PC-3 (cell line): ENCODE measurements at regions not wholly inside any gene's neighbourhood (a gene's known extent, or its start where the extent isn't known, plus 50 kb on each side); places are given as distances from the start of the nearest gene placed in this dataset.
A peak's percentile ranks its signal among the peaks of the same experiment; 100 is the strongest.

Experiments used
- ATAC-seq: fragments of 200-7000 bp; cut with Tn5 transposase; 2 replicates; pipeline ENCODE4 v1.9.1; 2020; ENCODE audit warnings: mild to moderate bottlenecking, moderate library complexity
- BruUV-seq: library from RNA; stranded (reverse); fragments of 400-500 nt; replicated peaks from 2 replicates; lab custom pipeline; 2021; lab: Mats Ljungman, UMichigan
- CTCF ChIA-PET: fragments of 300-600 bp; sonication (Branson Sonifier 250); formaldehyde crosslinking; loops from one replicate; lab custom pipeline; 2022; ENCODE audit warnings: antibody characterized with exemption; lab: Charles Lee
- POLR2A ChIA-PET: fragments of 300-600 bp; sonication (Branson Sonifier 250); formaldehyde crosslinking; loops from one replicate; lab custom pipeline; 2022; ENCODE audit warnings: antibody characterized with exemption; ENCODE audit not compliant: unreplicated experiment; lab: Charles Lee
- DNase-seq: peaks from one replicate; pipeline ENCODE4 v3.0.0-alpha.2; 2015
- H2AFZ ChIP-seq: fragments of 300-600 bp; sonication (generic); 2 replicates; pipeline ENCODE4 v1.6.0; 2016; ENCODE audit warnings: antibody characterized with exemption, low read length
- H3F3A ChIP-seq: fragments of 300-600 bp; sonication (generic); one replicate; pipeline ENCODE4 v1.6.0; 2017; ENCODE audit warnings: antibody characterized with exemption, low read length, control low read depth, mild to moderate bottlenecking; ENCODE audit not compliant: unreplicated experiment
- H3K27ac ChIP-seq: fragments of 300-600 bp; sonication (generic); 2 replicates; pipeline ENCODE4 v1.5.1; 2016; ENCODE audit warnings: mild to moderate bottlenecking, low read length
- H3K27me3 ChIP-seq: fragments of 300-600 bp; sonication (generic); 2 replicates; pipeline ENCODE4 v1.6.1; 2016; ENCODE audit warnings: low read length, mixed read lengths
- H3K36me3 ChIP-seq: fragments of 300-600 bp; sonication (generic); 2 replicates; pipeline ENCODE4 v1.6.1; 2016; ENCODE audit warnings: low read depth, mixed run types, low read length, mixed read lengths
- H3K4me1 ChIP-seq: fragments of 300-600 bp; sonication (generic); 2 replicates; pipeline ENCODE4 v1.5.1; 2016; ENCODE audit warnings: low read length; ENCODE audit not compliant: insufficient read depth
- H3K4me2 ChIP-seq: fragments of 300-600 bp; sonication (generic); 2 replicates; pipeline ENCODE4 v1.6.0; 2016; ENCODE audit warnings: low read length
- H3K4me3 ChIP-seq: fragments of 300-600 bp; sonication (generic); 2 replicates; pipeline ENCODE4 v1.5.1; 2016; ENCODE audit warnings: mild to moderate bottlenecking, low read length, mixed read lengths
- H3K79me2 ChIP-seq: fragments of 300-600 bp; sonication (generic); 2 replicates; pipeline ENCODE4 v1.6.1; 2017; ENCODE audit warnings: low read length, mixed read lengths
- H3K9ac ChIP-seq: fragments of 300-600 bp; sonication (generic); 2 replicates; pipeline ENCODE4 v1.6.0; 2016; ENCODE audit warnings: mild to moderate bottlenecking, low read length
- H3K9me2 ChIP-seq: fragments of 300-600 bp; sonication (generic); replicated peaks from 2 replicates; pipeline ENCODE4 v1.6.1; 2016; ENCODE audit warnings: mixed run types, low read length, mixed read lengths
- H3K9me3 ChIP-seq: fragments of 300-600 bp; sonication (generic); 2 replicates; pipeline ENCODE4 v1.6.1; 2016; ENCODE audit warnings: low read length, mixed read lengths
- H4K20me1 ChIP-seq: fragments of 300-600 bp; sonication (generic); 2 replicates; pipeline ENCODE4 v1.6.1; 2016; ENCODE audit warnings: low read length, mixed read lengths
- EZH2 ChIP-seq: fragments of 300-600 bp; sonication (generic); IDR thresholded peaks from one replicate; pipeline ENCODE4 v1.6.1; 2017; ENCODE audit warnings: antibody characterized with exemption, mild to moderate bottlenecking, low read length; ENCODE audit not compliant: unreplicated experiment
- EZH2phosphoT487 ChIP-seq: fragments of 300-600 bp; sonication (generic); IDR thresholded peaks from 2 replicates; pipeline ENCODE4 v1.6.1; 2018; ENCODE audit warnings: mild to moderate bottlenecking, antibody characterized with exemption, low read length, borderline replicate concordance
- intact Hi-C: fragments of 100-400 bp; cut with micrococcal nuclease; formaldehyde crosslinking; loops from 2 replicates; pipeline ENCODE4 v1.9.0; 2023
- TF ChIP-seq, protein P1 (sequence below): fragments of 300-600 bp; sonication (generic); conservative IDR thresholded peaks from 2 replicates; pipeline ENCODE4 v1.5.1; 2017; ENCODE audit warnings: antibody characterized with exemption, low read depth, mild to moderate bottlenecking, low read length

- no peak overlapping the region for H3K4me3 ChIP-seq
- H3K27ac ChIP-seq, result no peak overlapping the region
- ChIA-PET POLR2A (no interaction called here), CTCF (no interaction called here)
- TF ChIP-seq EZH2phosphoT487 (no peak), EZH2 (no peak)
- TF ChIP-seq, protein P1, sequence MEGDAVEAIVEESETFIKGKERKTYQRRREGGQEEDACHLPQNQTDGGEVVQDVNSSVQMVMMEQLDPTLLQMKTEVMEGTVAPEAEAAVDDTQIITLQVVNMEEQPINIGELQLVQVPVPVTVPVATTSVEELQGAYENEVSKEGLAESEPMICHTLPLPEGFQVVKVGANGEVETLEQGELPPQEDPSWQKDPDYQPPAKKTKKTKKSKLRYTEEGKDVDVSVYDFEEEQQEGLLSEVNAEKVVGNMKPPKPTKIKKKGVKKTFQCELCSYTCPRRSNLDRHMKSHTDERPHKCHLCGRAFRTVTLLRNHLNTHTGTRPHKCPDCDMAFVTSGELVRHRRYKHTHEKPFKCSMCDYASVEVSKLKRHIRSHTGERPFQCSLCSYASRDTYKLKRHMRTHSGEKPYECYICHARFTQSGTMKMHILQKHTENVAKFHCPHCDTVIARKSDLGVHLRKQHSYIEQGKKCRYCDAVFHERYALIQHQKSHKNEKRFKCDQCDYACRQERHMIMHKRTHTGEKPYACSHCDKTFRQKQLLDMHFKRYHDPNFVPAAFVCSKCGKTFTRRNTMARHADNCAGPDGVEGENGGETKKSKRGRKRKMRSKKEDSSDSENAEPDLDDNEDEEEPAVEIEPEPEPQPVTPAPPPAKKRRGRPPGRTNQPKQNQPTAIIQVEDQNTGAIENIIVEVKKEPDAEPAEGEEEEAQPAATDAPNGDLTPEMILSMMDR, result no peak
- H3K4me1 ChIP-seq, result no peaks in the 10 kb centered on the region
- no peaks in the 10 kb centered on the region for H3F3A ChIP-seq
- no peak overlapping the region for H3K9ac ChIP-seq
- no peaks in the 10 kb centered on the region for H3K79me2 ChIP-seq
- no peaks in the 10 kb centered on the region for H3K9me2 ChIP-seq
- H4K20me1 ChIP-seq, result no peaks in the 10 kb centered on the region
- H3K9me3 ChIP-seq, result no peaks in the 10 kb centered on the region
- DNase-seq (no peak), ATAC-seq (no peak)
- no peak overlapping the region for H3K4me2 ChIP-seq
- H3K36me3 ChIP-seq, result no peaks in the 10 kb centered on the region
- BruUV-seq, result no TSS peak
- H2AFZ ChIP-seq, result no peak overlapping the region
- intact Hi-C loops, result no loop called here
- H3K27me3 ChIP-seq, result no peaks in the 10 kb centered on the region
Measured at GRCh38 chr4:164614329-164614728, 139.6 kb upstream of the SMIM31 start.

DNA sequence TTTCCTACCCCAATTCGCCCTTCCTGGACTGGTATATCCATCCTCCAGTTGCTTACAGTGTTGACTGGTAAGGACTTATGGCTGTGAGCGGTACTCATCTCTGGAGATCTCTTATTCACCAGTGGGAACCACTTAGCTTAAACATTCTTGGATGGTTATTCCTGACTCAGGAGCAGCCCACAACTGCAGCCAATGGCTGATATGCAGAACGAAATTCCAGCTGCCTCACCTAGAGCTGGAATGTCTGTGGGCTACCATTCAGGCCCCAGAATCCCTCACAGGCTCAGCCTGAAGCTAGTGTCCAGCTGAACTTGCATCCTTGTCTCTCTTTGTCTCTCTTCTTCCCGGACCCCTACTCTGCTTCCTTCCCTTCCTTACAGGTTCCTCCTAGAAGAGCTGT is 138.9 kb upstream of the SMIM31 start:
- Histone ChIP-seq H3K4me1 (no peaks in the 10 kb centered on the region), H3K9ac (no peak overlapping the region), H3K27ac (no peak overlapping the region), H3K36me3 (no peaks in the 10 kb centered on the region), H2AFZ (no peak overlapping the region), H3K27me3 (no peaks in the 10 kb centered on the region), H4K20me1 (no peaks in the 10 kb centered on the region), H3K9me2 (no peaks in the 10 kb centered on the region), H3K4me3 (no peak overlapping the region), H3K79me2 (no peaks in the 10 kb centered on the region), H3K9me3 (no peaks in the 10 kb centered on the region), H3F3A (no peaks in the 10 kb centered on the region), H3K4me2 (no peak overlapping the region)
- CTCF ChIA-PET, result no interaction called here
- intact Hi-C loops, result no loop called here
- ATAC-seq, result no peak
- DNase-seq, result peak; percentile 2
- POLR2A ChIA-PET, result no interaction called here
- TF ChIP-seq, protein P1, result no peak
- TF ChIP-seq EZH2 (no peak), EZH2phosphoT487 (no peak)
- BruUV-seq, result no TSS peak

GRCh38 chr4:164615964-164616363 is 138.0 kb upstream of the SMIM31 start:
- Histone ChIP-seq H3K4me1 (no peaks in the 10 kb centered on the region), H3K27ac (no peak overlapping the region), H3K36me3 (no peaks in the 10 kb centered on the region), H2AFZ (no peak overlapping the region), H3F3A (no peaks in the 10 kb centered on the region), H3K9ac (no peak overlapping the region), H3K27me3 (no peaks in the 10 kb centered on the region), H3K9me3 (no peaks in the 10 kb centered on the region), H4K20me1 (no peaks in the 10 kb centered on the region), H3K4me3 (no peak overlapping the region), H3K4me2 (no peak overlapping the region), H3K9me2 (no peaks in the 10 kb centered on the region), H3K79me2 (no peaks in the 10 kb centered on the region)
- ChIA-PET POLR2A (no interaction called here), CTCF (interaction anchor here (0.6 kb wide), 1 partner anchor 1568 kb away, joined by 3 read pairs; no protein-coding TSS in a partner anchor)
- TF ChIP-seq EZH2 (no peak), EZH2phosphoT487 (no peak)
- TF ChIP-seq, protein P1, result no peak
- ATAC-seq, result no peak
- DNase-seq, result peak; percentile 10
- BruUV-seq, result no TSS peak
- intact Hi-C loops, result no loop called here
